Hepatocyte (in vitro differentiated cells): ENCODE measurements at regions not wholly inside any gene's neighbourhood (a gene's known extent, or its start where the extent isn't known, plus 50 kb on each side); places are given as distances from the start of the nearest gene placed in this dataset.

Source experiments
- CTCF ChIP-seq: fragments of 200-600 bp; sonication (generic); IDR thresholded peaks from 2 replicates; pipeline ENCODE4 v1.5.1; 2016; ENCODE audit warnings: antibody characterized with exemption, mild to moderate bottlenecking; ENCODE audit not compliant: poor library complexity
- EZH2 ChIP-seq: fragments of 200-600 bp; sonication (generic); IDR thresholded peaks from 2 replicates; pipeline ENCODE4 v1.6.1; 2016; ENCODE audit warnings: antibody characterized with exemption, mild to moderate bottlenecking, borderline replicate concordance
- EZH2phosphoT487 ChIP-seq: fragments of 200-600 bp; sonication (generic); IDR thresholded peaks from one replicate; pipeline ENCODE4 v1.6.1; 2018; ENCODE audit warnings: antibody characterized with exemption, mild to moderate bottlenecking, low read depth, moderate library complexity; ENCODE audit not compliant: unreplicated experiment, severe bottlenecking

GRCh38 chr7:49187543-49188268, 263.4 kb downstream of the CDC14C start:
- TF ChIP-seq CTCF (peak; percentile 8), EZH2phosphoT487 (no peak), EZH2 (no peak)
